SU-DHL-6 (cell line): ENCODE measurements at regions not wholly inside any gene's neighbourhood (a gene's known extent, or its start where the extent isn't known, plus 50 kb on each side); places are given as distances from the start of the nearest gene placed in this dataset.

Source experiments
- CTCF ChIP-seq: fragments of 200-600 bp; sonication (generic); IDR thresholded peaks from one replicate; pipeline ENCODE4 v1.5.1; 2017; ENCODE audit warnings: antibody characterized with exemption, mild to moderate bottlenecking, low read length, moderate library complexity; ENCODE audit not compliant: insufficient read depth, poor library complexity, severe bottlenecking
- EZH2phosphoT487 ChIP-seq: fragments of 200-600 bp; sonication (generic), shearing (Covaris generic); conservative IDR thresholded peaks from 2 replicates; pipeline ENCODE4 v1.6.1; 2018; ENCODE audit warnings: mild to moderate bottlenecking, antibody characterized with exemption, low read length, moderate library complexity, mixed read lengths

GRCh38 chr14:105980224-105980623 is 453.8 kb downstream of the TMEM121 start:
- no peak for TF ChIP-seq CTCF
- TF ChIP-seq EZH2phosphoT487 = no peak
